PFSK-1 (cell line): ENCODE measurements at regions not wholly inside any gene's neighbourhood (a gene's known extent, or its start where the extent isn't known, plus 50 kb on each side); places are given as distances from the start of the nearest gene placed in this dataset.

Experiments
- POLR2AphosphoS5 ChIP-seq: IDR thresholded peaks from 2 replicates; pipeline ENCODE4 v1.6.1; 2012; ENCODE audit warnings: low read depth, mild to moderate bottlenecking, control low read depth, low read length, moderate library complexity
- SIN3A ChIP-seq: IDR thresholded peaks from 2 replicates; pipeline ENCODE4 v1.6.1; 2012; ENCODE audit warnings: mild to moderate bottlenecking, low read length, moderate library complexity, borderline replicate concordance; ENCODE audit not compliant: insufficient read depth
- TAF1 ChIP-seq: IDR thresholded peaks from 2 replicates; pipeline ENCODE4 v1.6.1; 2012; ENCODE audit warnings: low read length, control low read depth, borderline replicate concordance; ENCODE audit not compliant: insufficient read depth
- TF ChIP-seq, protein P1 (sequence below), 2 experiments: IDR thresholded peaks; 2 replicates each; pipeline versions ENCODE4 v1.6.1 to v1.8.0; 2011 to 2012; ENCODE audit warnings: low read depth in 2 of 2, low read length in 2 of 2, control low read depth in 1 of 2, inconsistent platforms in 1 of 2, mild to moderate bottlenecking in 1 of 2, moderate library complexity in 1 of 2; ENCODE audit not compliant: insufficient read depth in 1 of 2

- TF ChIP-seq, protein P1, sequence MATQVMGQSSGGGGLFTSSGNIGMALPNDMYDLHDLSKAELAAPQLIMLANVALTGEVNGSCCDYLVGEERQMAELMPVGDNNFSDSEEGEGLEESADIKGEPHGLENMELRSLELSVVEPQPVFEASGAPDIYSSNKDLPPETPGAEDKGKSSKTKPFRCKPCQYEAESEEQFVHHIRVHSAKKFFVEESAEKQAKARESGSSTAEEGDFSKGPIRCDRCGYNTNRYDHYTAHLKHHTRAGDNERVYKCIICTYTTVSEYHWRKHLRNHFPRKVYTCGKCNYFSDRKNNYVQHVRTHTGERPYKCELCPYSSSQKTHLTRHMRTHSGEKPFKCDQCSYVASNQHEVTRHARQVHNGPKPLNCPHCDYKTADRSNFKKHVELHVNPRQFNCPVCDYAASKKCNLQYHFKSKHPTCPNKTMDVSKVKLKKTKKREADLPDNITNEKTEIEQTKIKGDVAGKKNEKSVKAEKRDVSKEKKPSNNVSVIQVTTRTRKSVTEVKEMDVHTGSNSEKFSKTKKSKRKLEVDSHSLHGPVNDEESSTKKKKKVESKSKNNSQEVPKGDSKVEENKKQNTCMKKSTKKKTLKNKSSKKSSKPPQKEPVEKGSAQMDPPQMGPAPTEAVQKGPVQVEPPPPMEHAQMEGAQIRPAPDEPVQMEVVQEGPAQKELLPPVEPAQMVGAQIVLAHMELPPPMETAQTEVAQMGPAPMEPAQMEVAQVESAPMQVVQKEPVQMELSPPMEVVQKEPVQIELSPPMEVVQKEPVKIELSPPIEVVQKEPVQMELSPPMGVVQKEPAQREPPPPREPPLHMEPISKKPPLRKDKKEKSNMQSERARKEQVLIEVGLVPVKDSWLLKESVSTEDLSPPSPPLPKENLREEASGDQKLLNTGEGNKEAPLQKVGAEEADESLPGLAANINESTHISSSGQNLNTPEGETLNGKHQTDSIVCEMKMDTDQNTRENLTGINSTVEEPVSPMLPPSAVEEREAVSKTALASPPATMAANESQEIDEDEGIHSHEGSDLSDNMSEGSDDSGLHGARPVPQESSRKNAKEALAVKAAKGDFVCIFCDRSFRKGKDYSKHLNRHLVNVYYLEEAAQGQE (IDR thresholded peaks at IDR 0.05; ENCODE audit: insufficient read depth in 1 of 2, low read depth in 2 of 2, low read length in 2 of 2) = no peak
- TF ChIP-seq POLR2AphosphoS5 (no peak), TAF1 (no peak), SIN3A (no peak)
These were observed 122.9 kb downstream of the GLUL start for GRCh38 chr1:182268669-182269068.
